Loucy (cell line): ENCODE measurements at regions not wholly inside any gene's neighbourhood (a gene's known extent, or its start where the extent isn't known, plus 50 kb on each side); places are given as distances from the start of the nearest gene placed in this dataset.

Experiments
- EZH2phosphoT487 ChIP-seq: fragments of 200-600 bp; IDR thresholded peaks from 2 replicates; pipeline ENCODE4 v1.6.1; 2018; ENCODE audit warnings: antibody characterized with exemption, mild to moderate bottlenecking, moderate library complexity, borderline replicate concordance
- TF ChIP-seq, protein P1 (sequence below): fragments of 200-600 bp; sonication (generic); conservative IDR thresholded peaks from 2 replicates; pipeline ENCODE4 v1.5.1; 2014; ENCODE audit warnings: mild to moderate bottlenecking, antibody characterized with exemption, low read length

DNA sequence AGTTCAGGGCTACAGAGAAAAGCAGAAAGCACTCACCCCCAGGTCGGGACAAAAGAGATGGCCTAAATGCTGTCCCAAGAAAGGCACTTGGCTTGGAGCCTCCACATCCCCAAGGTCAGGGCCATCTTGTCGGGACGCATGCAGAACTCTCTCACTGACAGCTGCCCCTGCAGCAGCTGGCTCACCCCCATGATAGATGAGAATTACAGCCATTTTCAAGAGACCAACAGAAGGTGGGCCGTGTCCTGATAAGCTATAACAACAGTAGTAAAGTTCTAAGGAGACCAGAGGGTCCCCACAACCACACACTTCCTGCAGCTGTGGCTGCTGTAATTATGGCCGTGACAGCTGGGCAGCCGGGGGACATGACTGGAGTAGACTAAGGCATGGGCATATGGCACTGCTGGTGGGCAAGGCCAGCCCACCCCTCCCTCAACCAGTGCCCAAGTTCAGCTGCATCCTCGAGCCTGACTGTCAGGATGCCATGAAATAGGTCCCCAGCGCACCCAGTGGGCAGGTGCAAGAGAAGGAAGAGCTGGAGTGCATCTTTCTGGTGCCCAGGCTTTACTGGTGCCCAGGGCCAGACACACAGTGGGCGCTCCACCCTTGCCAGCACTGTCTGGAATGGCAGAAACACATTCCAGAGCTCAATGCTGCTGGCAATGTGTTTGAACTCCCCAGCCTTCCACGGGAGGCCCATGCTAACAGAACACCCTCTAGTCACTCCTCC, 436.7 kb upstream of the ZNF507 start:
- TF ChIP-seq, protein P1, sequence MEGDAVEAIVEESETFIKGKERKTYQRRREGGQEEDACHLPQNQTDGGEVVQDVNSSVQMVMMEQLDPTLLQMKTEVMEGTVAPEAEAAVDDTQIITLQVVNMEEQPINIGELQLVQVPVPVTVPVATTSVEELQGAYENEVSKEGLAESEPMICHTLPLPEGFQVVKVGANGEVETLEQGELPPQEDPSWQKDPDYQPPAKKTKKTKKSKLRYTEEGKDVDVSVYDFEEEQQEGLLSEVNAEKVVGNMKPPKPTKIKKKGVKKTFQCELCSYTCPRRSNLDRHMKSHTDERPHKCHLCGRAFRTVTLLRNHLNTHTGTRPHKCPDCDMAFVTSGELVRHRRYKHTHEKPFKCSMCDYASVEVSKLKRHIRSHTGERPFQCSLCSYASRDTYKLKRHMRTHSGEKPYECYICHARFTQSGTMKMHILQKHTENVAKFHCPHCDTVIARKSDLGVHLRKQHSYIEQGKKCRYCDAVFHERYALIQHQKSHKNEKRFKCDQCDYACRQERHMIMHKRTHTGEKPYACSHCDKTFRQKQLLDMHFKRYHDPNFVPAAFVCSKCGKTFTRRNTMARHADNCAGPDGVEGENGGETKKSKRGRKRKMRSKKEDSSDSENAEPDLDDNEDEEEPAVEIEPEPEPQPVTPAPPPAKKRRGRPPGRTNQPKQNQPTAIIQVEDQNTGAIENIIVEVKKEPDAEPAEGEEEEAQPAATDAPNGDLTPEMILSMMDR, result no peak
- no peak for TF ChIP-seq EZH2phosphoT487
